ENCODE measurements at regions not wholly inside any gene's neighbourhood (a gene's known extent, or its start where the extent isn't known, plus 50 kb on each side); places are given as distances from the start of the nearest gene placed in this dataset.

DNA sequence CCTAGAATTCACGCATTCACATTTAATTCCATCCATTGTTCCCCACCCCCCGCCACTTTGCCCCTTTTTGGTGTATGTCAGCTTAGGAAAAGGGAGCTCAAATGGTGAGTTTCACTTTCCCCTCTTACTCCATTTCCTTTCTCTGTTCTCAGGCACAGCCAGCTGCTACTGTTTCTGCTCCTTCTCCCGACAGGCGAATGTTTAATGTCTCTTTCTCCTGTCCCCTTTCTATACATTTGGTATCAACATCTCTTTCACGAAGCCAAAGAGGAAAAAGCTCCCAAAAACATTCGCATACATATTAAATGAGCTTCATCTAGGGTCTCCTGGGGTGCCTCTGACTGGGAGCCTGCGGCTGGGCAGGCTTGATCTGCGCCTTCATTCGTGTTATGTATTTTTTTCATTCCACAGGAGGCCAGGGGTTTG, 124.2 kb upstream of the SATB2 start:
- no peak for TF ChIP-seq GATA1 (IDR thresholded peaks at IDR 0.05; ENCODE audit: low read depth, low read length)
- TF ChIP-seq POLR2A (IDR thresholded peaks at IDR 0.05; ENCODE audit: low read length) = no peak
